PC-9 (cell line): ENCODE measurements at regions not wholly inside any gene's neighbourhood (a gene's known extent, or its start where the extent isn't known, plus 50 kb on each side); places are given as distances from the start of the nearest gene placed in this dataset.
"Not testable (repeated sequence)": the region's sequence is repeated elsewhere in the genome, so short reads cannot be mapped to it uniquely, and the experiment has no call there.

Source experiments
- BruUV-seq: library from RNA; stranded (reverse); fragments of 400-500 nt; replicated peaks from 2 replicates; lab custom pipeline; 2021; lab: Mats Ljungman, UMichigan
- CTCF ChIA-PET: fragments of 300-600 bp; sonication (Branson Sonifier 250); formaldehyde crosslinking; loops from one replicate; lab custom pipeline; 2022; ENCODE audit warnings: antibody characterized with exemption; lab: Charles Lee
- POLR2A ChIA-PET: fragments of 300-600 bp; sonication (Branson Sonifier 250); formaldehyde crosslinking; loops from one replicate; lab custom pipeline; 2022; ENCODE audit warnings: antibody characterized with exemption; ENCODE audit not compliant: unreplicated experiment; lab: Charles Lee
- DNase-seq, 2 experiments: peaks; one replicate each; pipeline versions ENCODE4 v3.0.0 to v3.0.0-alpha.2; 2015 to 2022; ENCODE audit warnings: mixed read lengths in 1 of 2
- H2AFZ ChIP-seq: fragments of 200-600 bp; sonication (generic); 2 replicates; pipeline ENCODE4 v1.8.1; 2017; ENCODE audit warnings: antibody characterized with exemption
- H3F3A ChIP-seq: fragments of 200-600 bp; sonication (generic); 2 replicates; pipeline ENCODE4 v1.8.1; 2017; ENCODE audit warnings: antibody characterized with exemption, mild to moderate bottlenecking, low read depth; ENCODE audit not compliant: insufficient read depth
- H3K27ac ChIP-seq: fragments of 200-600 bp; sonication (generic); 2 replicates; pipeline ENCODE4 v1.6.1; 2016; ENCODE audit warnings: mixed run types
- H3K27me3 ChIP-seq: fragments of 200-600 bp; sonication (generic); 2 replicates; pipeline ENCODE4 v1.6.1; 2016; ENCODE audit warnings: low read depth, mixed run types; ENCODE audit not compliant: insufficient read depth
- H3K36me3 ChIP-seq: fragments of 200-600 bp; sonication (generic); 2 replicates; pipeline ENCODE4 v1.6.1; 2016; ENCODE audit warnings: low read depth, mixed run types
- H3K4me1 ChIP-seq: fragments of 200-600 bp; sonication (generic); replicated peaks from 2 replicates; pipeline ENCODE4 v1.6.1; 2016; ENCODE audit warnings: mixed run types; ENCODE audit not compliant: insufficient read depth
- H3K4me2 ChIP-seq: fragments of 200-600 bp; sonication (generic); 2 replicates; pipeline ENCODE4 v1.6.1; 2017; ENCODE audit warnings: mixed run types
- H3K4me3 ChIP-seq: fragments of 200-600 bp; sonication (generic); 2 replicates; pipeline ENCODE4 v1.6.1; 2016; ENCODE audit warnings: mixed run types
- H3K79me2 ChIP-seq: fragments of 200-600 bp; sonication (generic); 2 replicates; pipeline ENCODE4 v1.6.1; 2017; ENCODE audit warnings: low read depth, mixed run types
- H3K9me2 ChIP-seq: fragments of 200-600 bp; sonication (generic); 2 replicates; pipeline ENCODE4 v1.8.1; 2017; ENCODE audit warnings: mild to moderate bottlenecking; ENCODE audit not compliant: insufficient read depth
- H3K9me3 ChIP-seq: fragments of 200-600 bp; sonication (generic); 2 replicates; pipeline ENCODE4 v1.8.1; 2016; ENCODE audit warnings: low read depth; ENCODE audit not compliant: insufficient read depth
- H4K20me1 ChIP-seq: fragments of 200-600 bp; sonication (generic); 2 replicates; pipeline ENCODE4 v1.8.1; 2017; ENCODE audit not compliant: insufficient read depth
- EZH2 ChIP-seq: fragments of 200-600 bp; sonication (generic); IDR thresholded peaks from 2 replicates; pipeline ENCODE4 v1.8.0; 2017; ENCODE audit warnings: antibody characterized with exemption, low read depth
- intact Hi-C: fragments of 100-400 bp; cut with micrococcal nuclease; formaldehyde crosslinking; loops from one replicate; pipeline ENCODE4 v1.10.0; 2022; ENCODE audit not compliant: unreplicated experiment
- TF ChIP-seq, protein P1 (sequence below): fragments of 200-600 bp; sonication (generic); conservative IDR thresholded peaks from 2 replicates; pipeline ENCODE4 v1.6.1; 2017; ENCODE audit warnings: mixed run types, antibody characterized with exemption, mild to moderate bottlenecking, moderate library complexity

DNA sequence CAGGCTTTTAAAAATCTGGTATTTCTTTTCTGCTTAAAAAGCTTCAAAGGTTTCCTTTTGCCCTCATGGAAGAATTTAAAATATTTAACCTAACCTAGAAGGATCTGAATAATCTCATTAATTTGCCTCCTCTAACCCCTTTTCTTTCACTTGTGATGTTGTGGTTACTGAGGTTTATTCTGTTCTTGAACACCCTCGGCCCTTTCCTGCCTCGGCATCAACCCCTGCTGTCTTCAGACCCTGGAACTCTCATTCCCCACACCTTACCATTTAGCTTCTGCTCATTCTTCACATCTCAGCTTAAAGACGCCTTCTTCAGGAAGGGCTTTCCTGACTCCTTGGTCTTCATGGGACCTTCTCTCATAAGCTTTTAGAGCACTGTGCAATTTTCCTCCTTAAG, 131.4 kb upstream of the MAN2A1 start:
- Histone ChIP-seq H3K9me2 (no peaks in the 10 kb centered on the region), H3K4me2 (no peak overlapping the region), H3F3A (no peaks in the 10 kb centered on the region), H3K4me1 (no peaks in the 10 kb centered on the region), H3K4me3 (no peak overlapping the region), H4K20me1 (no peaks in the 10 kb centered on the region), H3K36me3 (no peaks in the 10 kb centered on the region), H3K27ac (no peak overlapping the region), H3K27me3 (no peaks in the 10 kb centered on the region), H3K9me3 (no peaks in the 10 kb centered on the region), H2AFZ (no peak overlapping the region), H3K79me2 (no peaks in the 10 kb centered on the region)
- no TSS peak for BruUV-seq
- TF ChIP-seq, protein P1, sequence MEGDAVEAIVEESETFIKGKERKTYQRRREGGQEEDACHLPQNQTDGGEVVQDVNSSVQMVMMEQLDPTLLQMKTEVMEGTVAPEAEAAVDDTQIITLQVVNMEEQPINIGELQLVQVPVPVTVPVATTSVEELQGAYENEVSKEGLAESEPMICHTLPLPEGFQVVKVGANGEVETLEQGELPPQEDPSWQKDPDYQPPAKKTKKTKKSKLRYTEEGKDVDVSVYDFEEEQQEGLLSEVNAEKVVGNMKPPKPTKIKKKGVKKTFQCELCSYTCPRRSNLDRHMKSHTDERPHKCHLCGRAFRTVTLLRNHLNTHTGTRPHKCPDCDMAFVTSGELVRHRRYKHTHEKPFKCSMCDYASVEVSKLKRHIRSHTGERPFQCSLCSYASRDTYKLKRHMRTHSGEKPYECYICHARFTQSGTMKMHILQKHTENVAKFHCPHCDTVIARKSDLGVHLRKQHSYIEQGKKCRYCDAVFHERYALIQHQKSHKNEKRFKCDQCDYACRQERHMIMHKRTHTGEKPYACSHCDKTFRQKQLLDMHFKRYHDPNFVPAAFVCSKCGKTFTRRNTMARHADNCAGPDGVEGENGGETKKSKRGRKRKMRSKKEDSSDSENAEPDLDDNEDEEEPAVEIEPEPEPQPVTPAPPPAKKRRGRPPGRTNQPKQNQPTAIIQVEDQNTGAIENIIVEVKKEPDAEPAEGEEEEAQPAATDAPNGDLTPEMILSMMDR, result no peak
- TF ChIP-seq EZH2, result no peak
- ChIA-PET CTCF (no interaction called here), POLR2A (no interaction called here)
- DNase-seq, result no peak
- intact Hi-C loops, result no loop called here

DNA sequence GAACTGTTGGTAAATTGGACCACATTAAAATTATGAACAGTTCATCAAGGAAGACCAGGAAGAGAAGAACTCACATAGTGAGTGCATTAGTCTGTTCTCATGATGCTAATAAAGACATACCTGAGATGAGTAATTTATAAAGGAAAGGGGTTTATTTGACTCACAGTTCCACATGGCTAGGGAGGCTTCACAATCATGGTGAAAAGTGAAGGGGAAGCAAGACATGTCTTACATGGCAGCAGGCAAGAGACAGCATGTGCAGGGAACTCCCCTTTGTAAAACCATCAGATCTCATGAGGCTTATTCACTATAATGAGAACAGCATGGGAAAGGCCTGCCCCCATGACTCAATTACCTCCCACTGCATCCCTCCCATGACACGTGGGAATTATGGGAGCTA, 135.9 kb upstream of the MAN2A1 start:
- H3K4me3 ChIP-seq, result no peak overlapping the region
- no peaks in the 10 kb centered on the region for H3F3A ChIP-seq
- no peaks in the 10 kb centered on the region for H3K27me3 ChIP-seq
- no peak overlapping the region for H2AFZ ChIP-seq
- ChIA-PET CTCF (no interaction called here), POLR2A (no interaction called here)
- TF ChIP-seq EZH2, result no peak
- TF ChIP-seq, protein P1, result no peak
- no peaks in the 10 kb centered on the region for H3K9me3 ChIP-seq
- H3K36me3 ChIP-seq, result no peaks in the 10 kb centered on the region
- no peak overlapping the region for H3K27ac ChIP-seq
- H3K4me2 ChIP-seq, result no peak overlapping the region
- BruUV-seq, result no TSS peak
- no peaks in the 10 kb centered on the region for H3K4me1 ChIP-seq
- no peaks in the 10 kb centered on the region for H3K79me2 ChIP-seq
- no peaks in the 10 kb centered on the region for H4K20me1 ChIP-seq
- H3K9me2 ChIP-seq, result no peaks in the 10 kb centered on the region
- DNase-seq, result no peak
- intact Hi-C loops, result no loop called here

DNA sequence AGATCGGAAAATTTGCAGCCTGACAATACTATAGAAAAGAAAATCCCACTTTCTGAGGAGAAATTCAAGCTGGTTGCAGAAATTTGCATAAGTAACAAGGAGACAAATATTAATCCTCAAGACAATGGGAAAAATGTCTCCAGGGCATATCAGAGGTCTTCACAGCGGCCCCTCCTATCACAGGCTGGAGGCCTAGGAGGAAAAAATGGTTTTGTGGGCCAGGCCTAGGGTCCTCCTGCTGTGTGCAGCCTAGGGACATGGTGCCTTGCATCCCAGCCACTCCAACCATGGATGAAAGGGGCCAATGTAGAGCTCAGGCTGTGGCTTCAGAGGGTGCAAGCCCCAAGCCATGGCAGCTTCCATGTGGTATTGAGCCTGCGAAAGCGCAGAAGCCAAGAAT, 138.5 kb upstream of the MAN2A1 start:
- H3K4me2 ChIP-seq, H3K27me3 ChIP-seq, DNase-seq, H4K20me1 ChIP-seq, H3K4me3 ChIP-seq, H3K9me2 ChIP-seq, BruUV-seq, H2AFZ ChIP-seq, H3K27ac ChIP-seq, H3K79me2 ChIP-seq, H3K4me1 ChIP-seq, H3K9me3 ChIP-seq, H3K36me3 ChIP-seq, POLR2A ChIA-PET, H3F3A ChIP-seq, CTCF ChIA-PET, intact Hi-C loops: not testable (repeated sequence)

DNA sequence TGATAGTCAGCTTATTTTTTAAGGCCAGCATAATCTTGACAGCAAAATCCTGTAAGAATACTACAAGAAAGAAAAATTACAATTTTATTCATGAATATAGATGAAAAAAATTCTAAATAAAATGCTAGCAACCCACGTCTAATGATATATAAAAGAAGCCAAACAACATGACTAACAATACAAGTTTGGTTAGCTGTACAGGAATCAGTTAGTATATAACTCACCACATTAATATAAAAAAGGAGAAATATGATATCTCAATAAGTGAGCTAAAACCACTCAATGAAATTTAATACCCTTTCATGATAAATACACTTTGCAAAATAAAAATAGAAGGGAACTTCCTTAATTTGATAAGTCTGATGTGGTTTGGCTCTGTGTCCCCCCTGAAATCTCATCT, 139.7 kb upstream of the MAN2A1 start:
- H3K4me1 ChIP-seq, result no peaks in the 10 kb centered on the region
- no peaks in the 10 kb centered on the region for H3K27me3 ChIP-seq
- CTCF ChIA-PET, result no interaction called here

More for the DNA sequence above, 139.7 kb upstream of the MAN2A1 start:
- Histone ChIP-seq H3K4me3 (no peak overlapping the region), H3K79me2 (no peaks in the 10 kb centered on the region), H2AFZ (no peak overlapping the region), H3K36me3 (no peaks in the 10 kb centered on the region), H3K9me3 (no peaks in the 10 kb centered on the region), H4K20me1 (no peaks in the 10 kb centered on the region), H3K4me2 (no peak overlapping the region), H3F3A (no peaks in the 10 kb centered on the region), H3K9me2 (no peaks in the 10 kb centered on the region; the same call in 1 of the 2 replicates), H3K27ac (no peak overlapping the region)
- TF ChIP-seq, protein P1, result no peak
- TF ChIP-seq EZH2, result no peak
- intact Hi-C loops, result no loop called here
- POLR2A ChIA-PET, result no interaction called here
- no peak for DNase-seq
- no TSS peak for BruUV-seq
